ENCODE measurements at regions not wholly inside any gene's neighbourhood (a gene's known extent, or its start where the extent isn't known, plus 50 kb on each side); places are given as distances from the start of the nearest gene placed in this dataset.

DNA sequence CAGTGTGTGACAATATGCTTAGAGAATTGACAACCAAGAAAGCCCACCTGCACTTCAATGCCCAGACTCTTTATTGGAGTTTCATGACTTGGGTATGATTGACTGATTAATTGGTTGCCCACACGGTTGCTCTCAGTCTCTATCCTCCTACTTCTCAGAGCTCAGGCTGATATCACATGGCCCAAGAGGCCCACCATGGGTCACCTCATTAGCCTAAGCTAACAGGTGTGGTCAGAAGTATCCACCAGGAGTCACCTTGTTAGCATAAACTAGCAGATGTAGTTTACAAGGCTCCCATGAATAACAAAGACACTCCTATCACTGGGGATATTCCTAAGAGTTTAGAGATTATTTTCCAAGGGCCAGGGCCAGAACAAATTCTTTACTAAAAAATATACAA is 120.2 kb upstream of the MBNL1 start:
- no peak for TF ChIP-seq CTCF (IDR thresholded peaks at IDR 0.05 in 8 of 11, conservative IDR thresholded peaks at IDR 0.05 in 3 of 11)
- no peak for TF ChIP-seq POLR2A (IDR thresholded peaks at IDR 0.05)
